Activated CD8-positive, alpha-beta T cell treated with anti-CD3 and anti-CD28 coated beads, Interleukin-2, amount 10 ng/mL, durations not matched to agents 7 days and 5 days (primary cell): ENCODE measurements at regions not wholly inside any gene's neighbourhood (a gene's known extent, or its start where the extent isn't known, plus 50 kb on each side); places are given as distances from the start of the nearest gene placed in this dataset.

Source experiments
- ATAC-seq: fragments of 150-1000 bp; cut with Tn5 transposase; one replicate; pipeline ENCODE4 v1.10.0; 2021; ENCODE audit warnings: moderate library complexity
- CTCF ChIA-PET: fragments of 350-600 bp; sonication (Branson Sonifier 250); formaldehyde crosslinking; loops from one replicate; lab custom pipeline; 2021; ENCODE audit warnings: antibody characterized with exemption; lab: Charles Lee
- POLR2A ChIA-PET: fragments of 350-600 bp; sonication (Branson Sonifier 250); formaldehyde crosslinking; loops from one replicate; lab custom pipeline; 2021; ENCODE audit warnings: antibody characterized with exemption; lab: Charles Lee
- DNase-seq: peaks from one replicate; pipeline ENCODE4 v3.0.0-alpha.2; 2020
- H3K27ac Mint-ChIP-seq: one replicate; pipeline ENCODE4 v1.8.0; 2021; ENCODE audit warnings: mild to moderate bottlenecking, mixed read lengths
- H3K27me3 Mint-ChIP-seq: one replicate; pipeline ENCODE4 v1.8.0; 2021; ENCODE audit warnings: low read depth, mixed read lengths
- H3K36me3 Mint-ChIP-seq: one replicate; pipeline ENCODE4 v1.8.0; 2021; ENCODE audit warnings: low read depth, mixed read lengths
- H3K4me1 Mint-ChIP-seq: one replicate; pipeline ENCODE4 v1.8.0; 2021; ENCODE audit warnings: low read depth, mixed read lengths
- H3K4me3 Mint-ChIP-seq: one replicate; pipeline ENCODE4 v1.8.0; 2021; ENCODE audit warnings: mild to moderate bottlenecking, mixed read lengths
- H3K9me3 Mint-ChIP-seq: one replicate; pipeline ENCODE4 v1.8.0; 2022; ENCODE audit warnings: mixed read lengths; ENCODE audit not compliant: insufficient read depth

DNA sequence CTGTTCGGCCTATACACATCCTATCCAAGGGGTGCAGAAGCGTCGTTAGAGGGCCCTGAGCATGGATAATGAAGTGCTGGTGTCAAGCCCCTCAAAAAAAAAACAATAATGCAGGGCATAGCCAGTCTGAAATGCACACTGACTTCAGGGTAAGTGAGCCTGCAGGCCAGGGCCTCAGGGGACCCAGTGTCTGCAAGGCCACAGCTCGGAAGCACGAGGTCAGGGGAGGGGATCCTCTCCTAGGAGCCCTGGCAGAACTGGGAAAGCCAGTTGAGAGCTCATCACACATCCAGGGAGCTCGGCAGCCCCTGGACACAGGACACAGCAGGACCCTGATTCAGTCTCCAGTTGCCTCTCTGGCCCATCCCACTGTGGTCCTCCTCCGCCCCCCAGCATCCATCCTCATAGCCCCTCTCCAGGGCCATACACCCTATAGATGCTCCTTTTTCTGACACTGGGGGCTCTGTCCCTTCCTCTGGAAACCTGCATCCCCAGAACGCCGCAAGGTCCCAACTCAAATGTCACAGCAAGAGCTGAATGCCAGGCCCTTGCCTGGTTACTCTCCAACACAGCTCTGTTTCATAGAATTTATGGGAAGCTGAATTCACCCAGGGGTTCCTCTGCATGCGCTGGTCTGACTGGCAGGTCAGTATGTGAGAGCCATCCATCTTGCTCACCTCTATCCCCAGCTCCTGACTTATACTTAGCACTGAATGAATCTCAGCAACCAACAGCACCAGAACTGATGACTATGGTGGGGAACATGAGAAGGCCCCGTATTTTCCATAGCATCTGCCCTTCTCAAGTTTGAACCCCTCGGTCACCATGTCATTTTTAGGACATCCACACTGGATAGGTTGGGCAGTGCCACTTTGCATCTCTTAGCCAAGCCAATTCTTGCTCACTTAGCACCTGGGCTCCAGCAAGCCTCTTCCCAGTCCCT, 717.0 kb upstream of the IGFBP3 start:
- H3K4me3 Mint-ChIP-seq: no peak overlapping the region
- H3K27me3 Mint-ChIP-seq: no peaks in the 10 kb centered on the region
- CTCF ChIA-PET: no interaction called here
- DNase-seq: no peak
- no peaks in the 10 kb centered on the region for H3K4me1 Mint-ChIP-seq
- no peaks in the 10 kb centered on the region for H3K36me3 Mint-ChIP-seq
- POLR2A ChIA-PET: no interaction called here
- H3K9me3 Mint-ChIP-seq: peaks cover 3% of the 10 kb centered on the region
- no peak overlapping the region for H3K27ac Mint-ChIP-seq
- ATAC-seq: no peak

DNA sequence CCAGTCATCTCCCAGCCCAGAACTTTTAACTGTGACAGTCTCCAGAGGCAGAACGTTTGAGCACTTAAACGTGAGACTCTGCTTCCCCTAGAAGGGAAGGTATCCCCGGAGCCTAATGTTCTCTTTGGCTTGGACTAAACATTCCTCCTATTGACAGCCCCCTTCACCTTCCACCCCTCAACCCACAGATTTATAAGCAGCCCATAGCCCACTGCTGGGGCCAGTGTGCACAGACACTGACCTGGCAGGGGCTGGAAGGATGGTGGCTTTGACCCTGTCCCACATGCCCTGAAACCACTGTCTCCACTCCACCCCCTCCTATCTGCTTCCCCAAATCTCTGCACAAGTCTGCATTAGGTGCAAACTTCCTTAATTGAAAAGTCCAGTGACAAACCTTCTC, 715.0 kb upstream of the IGFBP3 start:
- Mint-ChIP-seq H3K27ac (no peak overlapping the region), H3K4me1 (no peaks in the 10 kb centered on the region), H3K27me3 (no peaks in the 10 kb centered on the region), H3K4me3 (no peak overlapping the region), H3K36me3 (no peaks in the 10 kb centered on the region), H3K9me3 (peaks cover 3% of the 10 kb centered on the region)
- no peak for ATAC-seq
- DNase-seq: no peak
- POLR2A ChIA-PET: no interaction called here
- CTCF ChIA-PET: no interaction called here

DNA sequence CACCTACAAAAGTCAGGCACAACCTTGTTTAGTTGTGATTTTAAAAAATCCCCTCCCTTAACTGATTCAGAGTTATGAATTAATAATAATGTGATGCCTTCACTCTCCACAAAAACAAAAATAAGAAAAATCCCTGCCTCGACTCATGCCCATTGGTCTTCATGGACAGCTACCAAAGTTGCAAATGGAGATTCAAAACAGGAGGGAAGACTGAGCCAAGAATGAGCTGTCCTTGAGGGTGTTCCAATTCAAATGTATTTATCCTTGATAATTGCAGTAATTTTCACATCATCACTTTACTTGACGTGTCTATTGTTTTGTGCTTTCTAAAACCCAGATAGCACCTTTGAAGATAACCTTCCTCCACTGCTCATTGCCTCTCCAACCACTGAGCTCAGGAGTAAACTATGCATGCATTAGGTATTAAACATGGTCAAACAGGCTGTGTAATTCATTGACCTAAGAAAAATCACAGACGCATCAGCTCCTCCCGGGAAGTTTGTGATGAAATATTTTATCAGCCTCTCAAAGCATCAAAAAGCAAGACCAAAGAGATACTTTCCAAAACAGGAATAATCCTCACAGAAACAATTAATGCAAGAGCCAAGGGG, 712.7 kb upstream of the IGFBP3 start:
- no peak for ATAC-seq
- Mint-ChIP-seq H3K27me3 (no peaks in the 10 kb centered on the region), H3K9me3 (no peaks in the 10 kb centered on the region), H3K36me3 (no peaks in the 10 kb centered on the region), H3K27ac (no peak overlapping the region), H3K4me1 (no peaks in the 10 kb centered on the region), H3K4me3 (no peak overlapping the region)
- ChIA-PET CTCF (no interaction called here), POLR2A (no interaction called here)
- no peak for DNase-seq

DNA sequence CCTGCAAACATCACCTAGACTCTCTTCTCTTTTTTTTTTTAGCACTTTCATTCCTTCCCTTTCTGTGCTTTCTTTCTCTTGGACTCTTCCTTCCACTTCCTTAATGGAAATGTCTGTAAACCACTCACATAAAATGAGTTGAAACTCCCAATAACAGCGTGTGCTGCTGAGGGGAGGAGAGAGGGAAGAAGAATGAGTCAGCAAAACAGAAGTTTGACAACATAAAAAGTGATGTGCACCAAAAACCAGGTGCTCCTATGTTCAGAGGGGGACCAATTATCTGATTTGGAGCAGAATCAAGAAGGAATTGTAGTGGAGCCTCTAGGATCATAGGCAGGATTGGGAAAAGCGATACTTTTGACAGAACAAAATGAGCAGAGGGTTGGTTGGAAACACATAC, 712.1 kb upstream of the IGFBP3 start:
- Mint-ChIP-seq H3K27ac (no peak overlapping the region), H3K9me3 (no peaks in the 10 kb centered on the region), H3K4me3 (no peak overlapping the region), H3K4me1 (no peaks in the 10 kb centered on the region), H3K27me3 (no peaks in the 10 kb centered on the region), H3K36me3 (no peaks in the 10 kb centered on the region)
- ATAC-seq (no peak), DNase-seq (no peak)
- ChIA-PET POLR2A (no interaction called here), CTCF (no interaction called here)

DNA sequence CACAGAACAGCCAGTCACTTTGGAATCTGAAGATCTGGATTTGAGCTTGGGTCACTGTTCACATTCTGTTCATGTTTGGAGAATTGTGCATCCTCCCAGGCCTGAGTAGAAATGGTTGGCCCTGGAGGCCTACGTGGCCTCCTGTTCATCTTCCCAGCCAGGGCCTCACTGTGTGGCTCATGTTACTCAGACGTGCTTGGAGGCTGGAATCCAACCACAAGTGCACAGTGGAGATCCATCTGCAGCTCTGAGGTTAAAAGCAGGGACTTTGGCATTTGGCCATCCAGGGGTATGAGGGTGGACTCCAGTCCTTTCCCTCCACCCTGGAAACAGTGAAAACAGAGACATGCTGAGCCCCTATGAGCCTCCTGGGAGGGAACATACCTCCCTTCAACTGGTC, 709.0 kb upstream of the IGFBP3 start:
- DNase-seq (no peak), ATAC-seq (no peak)
- ChIA-PET POLR2A (no interaction called here), CTCF (no interaction called here)
- H3K36me3 Mint-ChIP-seq: no peaks in the 10 kb centered on the region
- no peak overlapping the region for H3K4me3 Mint-ChIP-seq
- no peak overlapping the region for H3K27ac Mint-ChIP-seq
- H3K27me3 Mint-ChIP-seq: no peaks in the 10 kb centered on the region
- no peaks in the 10 kb centered on the region for H3K4me1 Mint-ChIP-seq
- no peaks in the 10 kb centered on the region for H3K9me3 Mint-ChIP-seq

DNA sequence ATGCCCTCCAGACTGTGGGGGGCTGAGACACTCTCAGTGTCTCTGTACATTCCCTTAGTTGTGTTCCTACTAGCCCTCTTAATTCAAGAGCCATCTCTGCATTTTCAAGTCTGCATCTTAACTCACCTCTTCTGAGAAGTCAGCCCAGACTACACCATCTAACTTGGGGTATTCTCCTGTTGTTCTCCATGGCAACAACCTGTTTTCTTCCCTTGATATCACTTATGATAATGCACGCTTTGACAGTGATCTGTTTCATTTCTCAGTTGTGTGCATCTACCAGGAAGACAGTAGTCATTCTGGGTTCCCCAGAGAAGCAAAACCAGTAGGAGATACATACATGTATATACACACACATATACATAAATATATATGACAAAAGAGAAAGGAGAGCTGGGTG, 707.3 kb upstream of the IGFBP3 start:
- CTCF ChIA-PET: no interaction called here
- Mint-ChIP-seq H3K36me3 (no peaks in the 10 kb centered on the region), H3K4me1 (no peaks in the 10 kb centered on the region), H3K9me3 (no peaks in the 10 kb centered on the region), H3K4me3 (no peak overlapping the region), H3K27me3 (no peaks in the 10 kb centered on the region), H3K27ac (no peak overlapping the region)
- ATAC-seq (no peak), DNase-seq (no peak)
- POLR2A ChIA-PET: no interaction called here

DNA sequence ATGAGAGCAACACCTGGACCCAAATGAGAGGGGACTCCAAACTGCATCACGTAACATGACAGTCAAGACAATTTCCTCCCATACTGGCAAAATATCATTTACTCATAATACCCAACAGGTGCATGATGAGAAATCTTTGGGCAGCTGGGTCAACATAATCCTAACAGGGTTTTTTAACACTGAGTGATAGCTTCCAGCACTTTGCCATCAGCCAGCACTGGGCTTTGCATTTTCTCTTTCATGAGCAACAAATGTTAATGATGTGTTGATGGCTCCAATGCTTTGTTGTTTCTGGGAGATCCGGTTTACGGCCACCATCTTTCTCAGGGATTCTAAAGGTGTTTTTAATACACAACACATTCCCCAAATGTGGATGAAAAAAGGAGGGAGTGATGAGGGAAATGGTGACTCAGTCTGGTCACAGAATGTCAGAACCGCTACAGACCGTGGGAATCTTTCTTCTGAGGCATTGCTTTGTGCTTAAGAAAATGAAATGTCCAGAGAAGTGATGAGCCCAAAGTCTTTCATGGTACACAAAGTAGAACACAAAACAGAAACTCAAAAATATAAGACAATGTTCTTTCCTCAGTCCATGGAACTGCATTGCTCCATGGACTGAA, 705.7 kb upstream of the IGFBP3 start:
- ATAC-seq: no peak
- ChIA-PET POLR2A (no interaction called here), CTCF (no interaction called here)

DNA sequence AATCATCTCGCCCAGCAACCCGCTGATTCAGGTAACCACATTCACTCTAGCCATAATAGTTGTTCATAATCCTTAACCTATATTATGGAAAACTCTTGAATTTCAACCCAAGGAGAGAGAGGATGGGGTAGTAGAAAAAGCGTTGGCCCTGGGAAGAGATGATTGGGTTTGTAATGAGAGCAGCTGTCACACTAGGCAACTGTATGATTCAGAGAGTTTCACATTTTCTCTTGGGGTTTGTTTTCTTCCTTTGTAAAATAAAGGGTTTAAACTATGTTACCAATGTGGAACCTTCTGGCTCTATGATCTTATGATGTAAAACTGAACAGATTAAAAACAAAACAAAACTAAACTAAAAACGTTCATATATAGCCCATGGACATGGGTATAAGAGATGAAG, 705.2 kb upstream of the IGFBP3 start:
- no peaks in the 10 kb centered on the region for H3K4me1 Mint-ChIP-seq
- H3K9me3 Mint-ChIP-seq: no peaks in the 10 kb centered on the region
- DNase-seq (no peak), ATAC-seq (no peak)
- ChIA-PET POLR2A (no interaction called here), CTCF (no interaction called here)
- no peak overlapping the region for H3K27ac Mint-ChIP-seq
- no peak overlapping the region for H3K4me3 Mint-ChIP-seq
- no peaks in the 10 kb centered on the region for H3K27me3 Mint-ChIP-seq
- no peaks in the 10 kb centered on the region for H3K36me3 Mint-ChIP-seq

More for the DNA sequence above, 705.7 kb upstream of the IGFBP3 start:
- DNase-seq: no peak
- no peak overlapping the region for H3K27ac Mint-ChIP-seq
- no peaks in the 10 kb centered on the region for H3K9me3 Mint-ChIP-seq
- no peaks in the 10 kb centered on the region for H3K4me1 Mint-ChIP-seq
- H3K4me3 Mint-ChIP-seq: no peak overlapping the region
- H3K36me3 Mint-ChIP-seq: no peaks in the 10 kb centered on the region
- no peaks in the 10 kb centered on the region for H3K27me3 Mint-ChIP-seq

DNA sequence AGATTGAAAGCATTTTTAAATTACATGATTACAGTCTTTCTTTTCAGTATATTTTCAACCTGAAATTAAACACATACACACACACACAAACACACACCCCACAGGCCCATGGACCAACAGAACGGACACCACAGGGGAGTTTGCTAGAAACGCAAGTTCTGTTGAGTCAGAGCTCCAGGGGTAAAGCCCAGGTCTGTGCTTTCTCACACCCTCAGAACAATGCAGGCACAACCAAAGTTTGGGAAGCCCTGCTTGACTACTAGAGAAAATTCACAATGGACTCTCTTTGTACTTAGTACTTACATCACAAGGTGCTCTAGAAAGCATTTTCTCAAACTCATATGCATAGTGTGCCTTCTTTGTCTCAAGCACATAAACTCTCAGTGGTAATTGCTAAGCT, 704.0 kb upstream of the IGFBP3 start:
- ChIA-PET CTCF (no interaction called here), POLR2A (no interaction called here)
- H3K4me1 Mint-ChIP-seq: no peaks in the 10 kb centered on the region
- H3K27ac Mint-ChIP-seq: no peak overlapping the region
- H3K27me3 Mint-ChIP-seq: no peaks in the 10 kb centered on the region
- no peaks in the 10 kb centered on the region for H3K36me3 Mint-ChIP-seq
- no peak overlapping the region for H3K4me3 Mint-ChIP-seq
- no peaks in the 10 kb centered on the region for H3K9me3 Mint-ChIP-seq
- DNase-seq (no peak), ATAC-seq (no peak)

DNA sequence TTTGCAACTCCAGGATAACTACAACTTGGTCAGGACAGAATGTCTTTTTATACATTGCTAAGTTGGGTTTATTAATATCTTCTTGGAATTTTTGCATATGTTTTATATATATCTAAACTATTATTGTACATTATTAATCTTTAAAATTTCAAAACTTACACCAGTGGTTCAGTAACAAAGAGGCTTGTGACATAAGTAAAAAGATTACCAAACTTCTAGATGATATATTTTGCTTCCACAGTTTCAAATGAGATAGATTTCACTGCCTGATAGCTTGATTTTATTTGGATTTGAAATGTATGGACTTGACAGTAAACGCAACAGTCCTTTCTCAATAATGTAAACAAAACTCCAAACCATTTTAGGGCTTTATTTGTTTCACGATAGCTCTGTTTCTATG, 701.2 kb upstream of the IGFBP3 start:
- ATAC-seq (no peak), DNase-seq (no peak)
- H3K4me1 Mint-ChIP-seq: no peaks in the 10 kb centered on the region
- H3K4me3 Mint-ChIP-seq: no peak overlapping the region
- no peak overlapping the region for H3K27ac Mint-ChIP-seq
- H3K9me3 Mint-ChIP-seq: no peaks in the 10 kb centered on the region
- H3K36me3 Mint-ChIP-seq: no peaks in the 10 kb centered on the region
- no peaks in the 10 kb centered on the region for H3K27me3 Mint-ChIP-seq
- ChIA-PET POLR2A (no interaction called here), CTCF (no interaction called here)

DNA sequence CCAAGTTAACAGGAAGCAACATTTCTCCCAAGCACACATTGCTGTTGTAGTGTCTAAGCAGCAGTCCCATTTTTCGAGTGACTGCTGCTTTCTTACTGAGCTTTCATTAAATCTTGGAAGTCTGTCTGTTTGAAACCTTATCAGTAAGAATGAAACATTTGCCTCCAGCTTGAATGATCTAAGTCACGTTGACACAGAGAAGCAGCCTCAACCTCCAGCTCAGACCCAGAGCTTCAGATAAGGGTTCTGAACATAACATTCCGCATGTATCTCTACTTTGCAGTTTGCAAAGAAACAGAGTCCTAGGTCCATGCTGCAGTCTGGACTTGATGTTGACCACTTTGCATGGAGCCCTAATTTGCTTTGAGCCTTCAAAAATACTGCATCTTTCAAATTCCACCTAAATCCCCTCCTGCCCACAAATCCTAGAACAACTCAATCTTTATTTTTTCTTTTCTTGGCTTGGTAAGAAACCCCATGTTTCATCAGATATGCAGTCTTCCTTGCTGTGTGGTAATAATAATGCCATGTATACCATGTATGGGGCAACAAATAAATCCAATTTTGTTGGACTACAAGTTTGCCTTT, 698.7 kb upstream of the IGFBP3 start:
- Mint-ChIP-seq H3K9me3 (no peaks in the 10 kb centered on the region), H3K36me3 (no peaks in the 10 kb centered on the region), H3K4me1 (no peaks in the 10 kb centered on the region), H3K27me3 (no peaks in the 10 kb centered on the region), H3K27ac (no peak overlapping the region), H3K4me3 (no peak overlapping the region)
- ChIA-PET CTCF (no interaction called here), POLR2A (no interaction called here)
- no peak for DNase-seq
- ATAC-seq: no peak

DNA sequence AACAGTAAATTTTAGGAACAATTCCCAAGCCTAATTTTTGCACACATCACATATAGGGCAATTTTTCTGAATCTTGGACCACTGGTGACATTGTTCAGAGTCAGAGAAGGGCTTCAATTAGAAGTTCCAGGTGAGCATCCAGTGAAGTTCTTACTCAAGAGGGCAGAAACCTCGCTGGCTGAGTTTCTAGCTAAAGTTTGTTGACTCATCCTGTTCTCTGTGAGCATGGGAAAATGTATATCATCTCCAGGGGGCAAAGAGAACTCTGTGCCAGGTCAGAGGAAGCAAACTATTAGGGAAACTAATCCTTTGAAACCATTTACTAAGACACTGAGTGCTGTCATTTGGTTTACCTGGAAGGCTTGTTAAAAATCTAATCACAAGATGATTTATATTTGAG, 695.6 kb upstream of the IGFBP3 start:
- ChIA-PET CTCF (no interaction called here), POLR2A (no interaction called here)
- DNase-seq: no peak
- no peak for ATAC-seq
- Mint-ChIP-seq H3K36me3 (no peaks in the 10 kb centered on the region), H3K4me1 (no peaks in the 10 kb centered on the region), H3K27ac (no peak overlapping the region), H3K4me3 (no peak overlapping the region), H3K27me3 (no peaks in the 10 kb centered on the region), H3K9me3 (peaks cover 3% of the 10 kb centered on the region)
